ENCODE measurements at regions not wholly inside any gene's neighbourhood (a gene's known extent, or its start where the extent isn't known, plus 50 kb on each side); places are given as distances from the start of the nearest gene placed in this dataset.
A peak's percentile ranks its signal among the peaks of the same experiment; 100 is the strongest.

- no peak for DNase-seq (ENCODE audit: low spot score)
These were observed 1899.9 kb downstream of the NCAM2 start for GRCh38 chr21:22898051-22898665.

- DNase-seq (ENCODE audit: low spot score), result no peak
These were observed 1902.3 kb downstream of the NCAM2 start for GRCh38 chr21:22900490-22900889.

- no peak for DNase-seq (ENCODE audit: low spot score)
These were observed 1905.6 kb downstream of the NCAM2 start for GRCh38 chr21:22903851-22904250.

GRCh38 chr21:22904385-22904784, 1906.2 kb downstream of the NCAM2 start:
- DNase-seq (ENCODE audit: low spot score), result no peak

- DNase-seq (ENCODE audit: low spot score), result no peak
These were observed 1926.8 kb downstream of the NCAM2 start for GRCh38 chr21:22925032-22925431.

- no peak for DNase-seq (ENCODE audit: low spot score)
These were observed 1929.3 kb downstream of the NCAM2 start for GRCh38 chr21:22927469-22927868.

- DNase-seq (ENCODE audit: low spot score), result no peak
These were observed 1943.7 kb downstream of the NCAM2 start for GRCh38 chr21:22941779-22942490.

- no peak for DNase-seq (ENCODE audit: low spot score)
These were observed 1957.3 kb downstream of the NCAM2 start for GRCh38 chr21:22955559-22955958.

GRCh38 chr21:22961258-22961657, 1963.0 kb downstream of the NCAM2 start:
- DNase-seq (ENCODE audit: low spot score), result no peak

- DNase-seq (ENCODE audit: low spot score), result no peak
These were observed 1967.4 kb downstream of the NCAM2 start for GRCh38 chr21:22965455-22966135.

- no peak for DNase-seq (ENCODE audit: low spot score)
These were observed 1983.6 kb downstream of the NCAM2 start for GRCh38 chr21:22981819-22982218.

- DNase-seq (ENCODE audit: low spot score), result no peak
These were observed 1994.9 kb downstream of the NCAM2 start for GRCh38 chr21:22993144-22993543.

- no peak for DNase-seq (ENCODE audit: low spot score)
These were observed 1995.8 kb downstream of the NCAM2 start for GRCh38 chr21:22993822-22994574.

GRCh38 chr21:23003951-23004350, 2005.7 kb downstream of the NCAM2 start:
- no peak for DNase-seq (ENCODE audit: low spot score)

- no peak for DNase-seq (ENCODE audit: low spot score)
These were observed 2010.5 kb downstream of the NCAM2 start for GRCh38 chr21:23008601-23009202.

- no peak for DNase-seq (ENCODE audit: low spot score)
These were observed 2011.2 kb downstream of the NCAM2 start for GRCh38 chr21:23009360-23009759.

- no peak for DNase-seq (ENCODE audit: low spot score)
These were observed 2015.8 kb downstream of the NCAM2 start for GRCh38 chr21:23014021-23014420.

GRCh38 chr21:23016617-23017016, 2018.4 kb downstream of the NCAM2 start:
- DNase-seq (ENCODE audit: low spot score), result peak; percentile 29

- DNase-seq (ENCODE audit: low spot score), result no peak
These were observed 2019.8 kb downstream of the NCAM2 start for GRCh38 chr21:23017989-23018388.

- no peak for DNase-seq (ENCODE audit: low spot score)
These were observed 2022.8 kb downstream of the NCAM2 start for GRCh38 chr21:23020969-23021368.

GRCh38 chr21:23021481-23021880, 2023.3 kb downstream of the NCAM2 start:
- no peak for DNase-seq (ENCODE audit: low spot score)

GRCh38 chr21:23026878-23027277, 2028.7 kb downstream of the NCAM2 start:
- DNase-seq (ENCODE audit: low spot score), result no peak

Measured in SW480 (cell line).